ENCODE measurements at regions not wholly inside any gene's neighbourhood (a gene's known extent, or its start where the extent isn't known, plus 50 kb on each side); places are given as distances from the start of the nearest gene placed in this dataset.

- TF ChIP-seq, protein P1, sequence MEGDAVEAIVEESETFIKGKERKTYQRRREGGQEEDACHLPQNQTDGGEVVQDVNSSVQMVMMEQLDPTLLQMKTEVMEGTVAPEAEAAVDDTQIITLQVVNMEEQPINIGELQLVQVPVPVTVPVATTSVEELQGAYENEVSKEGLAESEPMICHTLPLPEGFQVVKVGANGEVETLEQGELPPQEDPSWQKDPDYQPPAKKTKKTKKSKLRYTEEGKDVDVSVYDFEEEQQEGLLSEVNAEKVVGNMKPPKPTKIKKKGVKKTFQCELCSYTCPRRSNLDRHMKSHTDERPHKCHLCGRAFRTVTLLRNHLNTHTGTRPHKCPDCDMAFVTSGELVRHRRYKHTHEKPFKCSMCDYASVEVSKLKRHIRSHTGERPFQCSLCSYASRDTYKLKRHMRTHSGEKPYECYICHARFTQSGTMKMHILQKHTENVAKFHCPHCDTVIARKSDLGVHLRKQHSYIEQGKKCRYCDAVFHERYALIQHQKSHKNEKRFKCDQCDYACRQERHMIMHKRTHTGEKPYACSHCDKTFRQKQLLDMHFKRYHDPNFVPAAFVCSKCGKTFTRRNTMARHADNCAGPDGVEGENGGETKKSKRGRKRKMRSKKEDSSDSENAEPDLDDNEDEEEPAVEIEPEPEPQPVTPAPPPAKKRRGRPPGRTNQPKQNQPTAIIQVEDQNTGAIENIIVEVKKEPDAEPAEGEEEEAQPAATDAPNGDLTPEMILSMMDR (IDR thresholded peaks at IDR 0.05; ENCODE audit: low read depth, low read length): no peak
- no peak for DNase-seq (ENCODE audit: extremely low read depth, low read depth)
These were observed 838.3 kb downstream of the TLE4 start for GRCh38 chr9:80410106-80410505.

- TF ChIP-seq, protein P1 (IDR thresholded peaks at IDR 0.05; ENCODE audit: low read depth, low read length): no peak
- no peak for DNase-seq (ENCODE audit: extremely low read depth, low read depth)
These were observed 835.5 kb downstream of the TLE4 start for GRCh38 chr9:80407220-80407619.

DNA sequence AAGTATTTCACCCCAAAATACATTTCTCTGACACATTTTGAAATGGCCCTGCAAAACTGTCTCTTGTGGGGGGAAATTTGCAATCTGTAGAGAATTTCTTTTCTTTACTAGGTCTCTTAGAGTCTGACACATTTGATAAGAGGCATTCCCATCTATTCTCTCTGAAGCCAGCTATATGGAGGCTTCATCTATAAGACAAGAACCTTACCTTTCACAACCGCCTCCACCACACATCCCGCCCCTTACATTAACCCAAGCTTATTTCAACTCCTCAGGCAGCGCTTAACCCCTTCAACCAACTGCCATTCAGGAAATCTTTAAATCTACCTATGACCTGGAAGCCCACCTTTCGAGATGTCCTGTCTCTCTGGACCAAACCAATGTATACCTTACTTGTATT, 829.5 kb downstream of the TLE4 start:
- TF ChIP-seq, protein P1 (IDR thresholded peaks at IDR 0.05; ENCODE audit: low read depth, low read length): no peak
- DNase-seq (ENCODE audit: extremely low read depth, low read depth): no peak

DNA sequence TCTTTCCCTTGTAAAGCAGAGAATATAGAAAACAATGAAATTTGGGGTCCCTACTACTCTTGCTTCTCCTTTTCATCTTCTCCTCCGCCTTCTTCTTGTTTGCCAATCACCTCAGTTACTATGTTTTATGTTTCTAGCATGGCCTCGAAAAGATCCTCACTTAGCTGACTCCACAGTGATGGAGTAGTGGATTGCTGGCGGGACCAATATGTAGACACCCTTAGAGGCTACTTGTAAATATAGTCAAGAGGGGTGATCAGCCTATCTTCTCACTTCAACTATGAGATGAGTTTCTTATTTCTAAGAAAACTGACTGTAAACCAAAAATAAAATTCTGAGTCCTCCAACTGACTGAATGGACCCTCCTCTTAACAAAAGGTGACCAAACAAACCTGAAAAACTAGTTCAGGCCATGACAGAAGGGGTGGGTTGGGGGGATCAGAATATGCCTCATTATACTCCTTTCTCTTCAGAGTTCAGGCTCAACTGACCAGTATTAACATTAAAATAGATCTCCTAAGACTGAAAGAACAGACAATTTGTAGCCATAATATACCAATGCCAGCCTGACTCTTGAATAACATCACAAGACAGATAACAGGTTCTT, 829.0 kb downstream of the TLE4 start:
- no peak for DNase-seq (ENCODE audit: extremely low read depth, low read depth)
- TF ChIP-seq, protein P1 (IDR thresholded peaks at IDR 0.05; ENCODE audit: low read depth, low read length): no peak

DNA sequence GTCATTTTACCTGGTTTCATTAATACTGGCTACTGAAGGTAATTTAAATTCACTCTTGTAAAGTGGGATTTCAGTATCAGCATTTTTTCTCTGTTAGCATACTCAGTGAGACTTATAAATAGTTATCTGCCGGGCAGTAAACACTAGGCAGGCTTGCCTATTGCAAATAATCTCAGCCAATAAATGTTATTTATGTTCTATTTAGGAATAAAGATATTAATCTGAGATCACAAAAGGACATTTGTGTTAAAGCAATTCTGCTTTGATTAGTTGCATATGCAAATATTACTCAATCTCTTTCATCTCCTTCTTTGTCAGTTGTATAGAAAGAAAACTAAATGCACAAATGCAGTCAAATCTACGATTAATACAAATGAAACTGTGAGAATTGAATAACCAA, 827.8 kb downstream of the TLE4 start:
- TF ChIP-seq, protein P1 (IDR thresholded peaks at IDR 0.05; ENCODE audit: low read depth, low read length): no peak
- DNase-seq (ENCODE audit: extremely low read depth, low read depth): no peak

GRCh38 chr9:80387828-80388227, 816.1 kb downstream of the TLE4 start:
- DNase-seq (ENCODE audit: extremely low read depth, low read depth): no peak
- TF ChIP-seq, protein P1 (IDR thresholded peaks at IDR 0.05; ENCODE audit: low read depth, low read length): no peak

DNA sequence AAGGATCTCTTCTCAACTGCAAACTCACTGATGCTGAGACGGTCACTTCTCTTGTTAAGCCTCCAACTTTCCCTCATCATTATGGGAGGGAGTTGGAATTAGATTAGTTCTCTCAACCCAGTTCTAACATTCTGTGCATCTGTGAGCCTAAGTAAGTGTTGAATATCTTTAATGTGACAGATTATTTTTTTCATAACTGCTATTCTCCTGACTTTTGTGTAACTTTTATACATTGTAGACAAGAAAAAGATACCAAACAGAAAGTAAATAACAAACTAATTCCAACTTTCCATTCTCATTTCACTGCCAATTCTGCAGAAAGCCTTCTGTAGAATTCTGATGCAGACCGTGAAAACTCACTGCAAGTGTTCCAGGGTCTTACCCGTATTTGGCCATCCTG, 813.5 kb downstream of the TLE4 start:
- TF ChIP-seq, protein P1 (IDR thresholded peaks at IDR 0.05; ENCODE audit: low read depth, low read length): no peak
- no peak for DNase-seq (ENCODE audit: extremely low read depth, low read depth)

All from AG09319 (cell line).